HEK293T (cell line): ENCODE measurements at regions not wholly inside any gene's neighbourhood (a gene's known extent, or its start where the extent isn't known, plus 50 kb on each side); places are given as distances from the start of the nearest gene placed in this dataset.

Experiments used
- ARNT ChIP-seq: fragments of 450-650 bp; IDR thresholded peaks from 2 replicates; pipeline ENCODE4 v1.6.1; 2017; ENCODE audit warnings: mild to moderate bottlenecking
- BHLHE40 ChIP-seq: fragments of 450-650 bp; IDR thresholded peaks from 2 replicates; pipeline ENCODE4 v1.6.1; 2016; ENCODE audit warnings: mild to moderate bottlenecking, moderate library complexity, borderline replicate concordance
- CTBP1 ChIP-seq: fragments of 450-650 bp; IDR thresholded peaks from 2 replicates; pipeline ENCODE4 v1.6.1; 2016; ENCODE audit warnings: borderline replicate concordance
- ELF4 ChIP-seq: fragments of 450-650 bp; IDR thresholded peaks from 2 replicates; pipeline ENCODE4 v1.6.1; 2017; ENCODE audit warnings: antibody characterized with exemption
- FOXA1 ChIP-seq: fragments of 450-650 bp; IDR thresholded peaks from 2 replicates; pipeline ENCODE4 v1.6.1; 2016; ENCODE audit warnings: mild to moderate bottlenecking
- FOXK2 ChIP-seq: fragments of 450-650 bp; IDR thresholded peaks from 2 replicates; pipeline ENCODE4 v1.6.1; 2016; ENCODE audit warnings: mild to moderate bottlenecking
- FOXM1 ChIP-seq: fragments of 450-650 bp; IDR thresholded peaks from 2 replicates; pipeline ENCODE4 v1.6.1; 2017; ENCODE audit warnings: mild to moderate bottlenecking, borderline replicate concordance
- HDGF ChIP-seq: fragments of 450-650 bp; IDR thresholded peaks from 2 replicates; pipeline ENCODE4 v1.6.1; 2017; ENCODE audit warnings: antibody characterized with exemption, borderline replicate concordance
- L3MBTL2 ChIP-seq: fragments of 450-650 bp; conservative IDR thresholded peaks from 2 replicates; pipeline ENCODE4 v1.6.1; 2016; ENCODE audit warnings: mild to moderate bottlenecking
- LEF1 ChIP-seq: fragments of 450-650 bp; IDR thresholded peaks from 2 replicates; pipeline ENCODE4 v1.6.1; 2017; ENCODE audit warnings: mild to moderate bottlenecking, borderline replicate concordance
- PKNOX1 ChIP-seq: fragments of 450-650 bp; IDR thresholded peaks from 2 replicates; pipeline ENCODE4 v1.6.1; 2016
- SP1 ChIP-seq: fragments of 450-650 bp; IDR thresholded peaks from 2 replicates; pipeline ENCODE4 v1.6.1; 2017
- ZNF384 ChIP-seq: fragments of 450-650 bp; IDR thresholded peaks from 2 replicates; pipeline ENCODE4 v1.6.1; 2016

- no peak for TF ChIP-seq SP1
- TF ChIP-seq FOXK2: no peak
- no peak for TF ChIP-seq L3MBTL2
- no peak for TF ChIP-seq LEF1
- TF ChIP-seq FOXA1: no peak
- no peak for TF ChIP-seq FOXM1
- no peak for TF ChIP-seq ARNT
- no peak for TF ChIP-seq BHLHE40
- no peak for TF ChIP-seq ZNF384
- TF ChIP-seq HDGF: no peak
- TF ChIP-seq PKNOX1: no peak
- no peak for TF ChIP-seq ELF4
- TF ChIP-seq CTBP1: no peak
Observed at GRCh38 chr3:83971666-83972065, 987.1 kb upstream of the CADM2 start.
